Mucosa of stomach (tissue), 1 donor: ENCODE measurements at regions not wholly inside any gene's neighbourhood (a gene's known extent, or its start where the extent isn't known, plus 50 kb on each side); places are given as distances from the start of the nearest gene placed in this dataset.

Experiments
- H3K27me3 ChIP-seq: one replicate; pipeline ENCODE4 v1.7.0; 2013; ENCODE audit warnings: mild to moderate bottlenecking, low read length; ENCODE audit not compliant: control insufficient read depth, insufficient read depth
- H3K36me3 ChIP-seq: one replicate; pipeline ENCODE4 v1.7.0; 2013; ENCODE audit warnings: low read length; ENCODE audit not compliant: control insufficient read depth, insufficient read depth
- H3K4me1 ChIP-seq: one replicate; pipeline ENCODE4 v1.7.0; 2013; ENCODE audit warnings: mild to moderate bottlenecking, low read length; ENCODE audit not compliant: control insufficient read depth, insufficient read depth
- H3K4me3 ChIP-seq: one replicate; pipeline ENCODE4 v1.7.0; 2013; ENCODE audit warnings: low read length
- H3K9ac ChIP-seq: one replicate; pipeline ENCODE4 v1.7.0; 2013; ENCODE audit warnings: mild to moderate bottlenecking, low read length, moderate library complexity
- H3K9me3 ChIP-seq: one replicate; pipeline ENCODE4 v1.7.0; 2013; ENCODE audit warnings: mild to moderate bottlenecking, low read length, moderate library complexity; ENCODE audit not compliant: control insufficient read depth
- donor health status: Pancreatic carcinoma.

DNA sequence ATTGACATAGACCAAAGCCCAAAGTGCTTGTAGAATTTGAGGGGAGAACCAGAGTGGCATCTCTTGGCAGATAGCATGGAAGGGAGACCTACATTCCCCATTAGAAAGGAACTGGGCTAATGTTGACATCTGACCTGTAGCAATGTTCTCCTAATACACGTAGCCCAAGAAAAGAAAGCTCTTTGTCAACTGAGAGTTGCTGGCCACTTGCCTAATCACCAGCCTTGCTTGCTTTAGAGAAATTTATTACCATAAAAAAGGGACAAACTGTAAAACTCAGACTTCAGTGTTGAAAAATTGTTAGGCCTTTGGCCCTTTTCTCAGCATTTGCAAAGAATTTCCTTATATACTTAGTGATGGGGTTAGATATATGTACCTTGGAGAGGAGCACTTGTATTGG, 777.5 kb downstream of the MAFB start:
- H3K27me3 ChIP-seq, result no peaks in the 10 kb centered on the region
- no peaks in the 10 kb centered on the region for H3K4me1 ChIP-seq
- no peaks in the 10 kb centered on the region for H3K36me3 ChIP-seq
- H3K4me3 ChIP-seq, result no peak overlapping the region
- no peaks in the 10 kb centered on the region for H3K9me3 ChIP-seq
- no peak overlapping the region for H3K9ac ChIP-seq

DNA sequence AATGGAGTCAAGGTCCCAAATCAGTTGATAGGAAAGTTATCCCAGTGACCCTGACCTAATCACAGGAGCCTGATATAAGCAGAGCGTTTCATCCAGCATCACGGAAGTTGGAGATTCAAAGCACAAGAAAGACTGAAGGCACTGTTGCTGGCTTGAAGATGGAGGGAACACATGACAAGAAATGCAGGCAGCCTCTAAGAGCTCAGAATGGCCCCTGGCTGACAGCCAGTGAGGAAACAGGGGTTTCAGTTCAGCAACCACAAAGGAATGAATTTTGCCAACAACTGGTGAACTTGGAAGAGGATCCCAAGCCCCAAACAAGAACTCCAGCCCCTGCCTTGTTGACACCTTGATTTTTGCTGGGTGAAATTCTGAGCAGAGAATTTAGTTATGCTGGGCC, 778.5 kb downstream of the MAFB start:
- H3K4me1 ChIP-seq, result no peaks in the 10 kb centered on the region
- H3K9ac ChIP-seq, result no peak overlapping the region
- no peaks in the 10 kb centered on the region for H3K9me3 ChIP-seq
- no peak overlapping the region for H3K4me3 ChIP-seq
- no peaks in the 10 kb centered on the region for H3K27me3 ChIP-seq
- no peaks in the 10 kb centered on the region for H3K36me3 ChIP-seq

DNA sequence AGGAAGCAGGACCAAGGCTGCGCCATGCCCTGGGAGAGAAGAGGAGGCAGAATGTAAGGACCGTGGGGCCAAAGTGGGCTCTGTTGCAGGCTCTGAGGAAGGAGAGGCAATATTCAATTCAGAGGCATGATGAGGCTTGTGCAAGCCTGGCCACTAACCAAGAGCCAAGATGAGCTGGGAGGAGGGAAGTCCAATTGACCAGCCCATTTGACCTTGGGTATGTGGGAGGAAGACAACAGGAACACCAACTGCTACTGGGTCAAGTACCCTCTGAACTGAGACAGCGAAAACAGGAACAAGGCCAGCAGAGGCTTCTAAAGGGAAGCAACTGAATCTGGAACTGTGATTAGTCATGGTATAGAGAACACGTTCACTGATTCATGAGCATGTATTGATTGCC, 779.6 kb downstream of the MAFB start:
- no peak overlapping the region for H3K4me3 ChIP-seq
- no peaks in the 10 kb centered on the region for H3K36me3 ChIP-seq
- no peaks in the 10 kb centered on the region for H3K9me3 ChIP-seq
- H3K9ac ChIP-seq, result no peak overlapping the region
- H3K27me3 ChIP-seq, result no peaks in the 10 kb centered on the region
- no peaks in the 10 kb centered on the region for H3K4me1 ChIP-seq

DNA sequence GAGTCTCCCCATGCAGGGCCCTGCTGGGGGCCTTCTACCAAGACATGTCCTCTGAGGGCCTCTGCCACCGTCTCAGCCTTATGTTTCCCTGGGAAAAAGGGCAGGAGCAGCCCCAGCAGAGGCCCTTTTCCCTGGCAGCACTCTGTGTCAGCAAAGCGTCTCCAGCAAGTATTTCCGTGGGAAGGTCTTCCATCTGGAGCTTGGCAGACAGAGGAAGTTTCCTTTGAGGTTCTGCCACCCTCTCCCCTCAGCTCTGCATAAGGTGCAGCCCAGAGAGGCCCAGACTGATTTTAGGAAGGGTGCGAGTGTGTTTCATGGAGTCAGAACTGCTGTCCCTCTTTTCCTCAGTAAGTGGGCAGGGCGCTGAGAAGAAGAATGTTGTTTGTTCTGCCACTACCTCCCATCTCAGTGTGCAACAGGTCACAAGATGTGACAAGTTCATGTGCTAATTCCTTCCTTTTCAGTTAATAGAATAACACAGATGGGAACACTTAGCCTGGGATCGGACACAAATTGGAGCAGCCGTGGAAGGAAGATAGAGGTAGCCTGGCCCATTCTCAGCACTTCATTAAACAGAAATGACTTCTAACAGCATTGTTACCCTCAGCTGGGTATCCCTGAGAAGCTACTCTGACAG, 784.4 kb downstream of the MAFB start:
- Histone ChIP-seq H3K4me1 (no peaks in the 10 kb centered on the region), H3K9me3 (no peaks in the 10 kb centered on the region), H3K27me3 (no peaks in the 10 kb centered on the region), H3K9ac (no peak overlapping the region), H3K36me3 (no peaks in the 10 kb centered on the region), H3K4me3 (no peak overlapping the region)

DNA sequence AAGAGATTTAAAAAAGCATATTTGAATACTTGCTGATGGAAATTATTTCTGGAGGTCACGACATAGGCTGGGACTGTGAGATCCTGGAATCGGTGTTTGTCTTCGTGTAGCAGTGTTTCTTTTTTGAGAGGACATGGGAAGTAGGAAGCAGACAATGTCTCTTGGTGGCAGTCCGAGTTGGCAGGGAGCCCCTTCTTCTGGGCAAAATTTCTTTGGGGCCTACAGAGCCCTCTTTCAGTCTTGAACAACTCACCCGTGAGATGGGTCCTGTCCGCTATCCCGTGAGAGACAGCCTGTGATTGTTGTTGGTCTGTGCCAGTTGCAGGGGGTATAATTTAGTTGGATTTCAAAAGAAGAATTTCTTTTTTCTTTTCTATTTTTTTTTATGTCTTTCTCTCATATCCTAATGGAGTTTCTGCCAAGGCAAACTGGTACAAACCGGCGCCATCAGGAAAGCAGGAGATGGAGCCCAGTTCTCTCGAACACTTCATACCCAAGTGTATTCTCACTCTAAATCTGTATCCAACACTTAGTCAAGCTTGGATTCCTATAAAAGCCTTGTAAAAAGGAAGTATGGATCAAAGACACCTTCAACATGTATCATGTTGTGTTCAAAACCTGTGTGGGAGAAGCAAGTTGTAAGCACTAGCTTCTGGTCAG, 785.1 kb downstream of the MAFB start:
- no peaks in the 10 kb centered on the region for H3K27me3 ChIP-seq
- H3K4me3 ChIP-seq, result no peak overlapping the region
- H3K4me1 ChIP-seq, result no peaks in the 10 kb centered on the region
- H3K36me3 ChIP-seq, result no peaks in the 10 kb centered on the region
- H3K9me3 ChIP-seq, result no peaks in the 10 kb centered on the region
- no peak overlapping the region for H3K9ac ChIP-seq

DNA sequence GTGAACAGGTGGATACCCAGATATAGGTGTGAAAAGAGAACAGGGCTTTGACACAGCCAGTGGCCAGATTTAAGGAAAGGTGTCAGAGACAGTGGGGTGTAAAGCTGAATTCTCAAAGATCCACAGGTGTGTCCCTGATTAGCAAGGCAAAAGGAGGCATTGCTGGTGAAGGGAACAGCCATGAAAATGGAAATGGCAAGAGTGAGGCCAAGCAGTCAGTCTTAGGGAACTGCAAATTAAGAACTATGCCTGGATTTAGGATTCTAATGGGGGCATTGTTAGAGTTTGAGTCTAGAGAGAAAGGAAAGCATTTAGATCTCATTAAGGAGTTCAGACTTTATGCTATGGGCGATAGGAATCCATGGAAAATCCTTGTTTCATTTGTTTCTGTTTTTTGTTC, 789.2 kb downstream of the MAFB start:
- Histone ChIP-seq H3K27me3 (no peaks in the 10 kb centered on the region), H3K9ac (no peak overlapping the region), H3K4me3 (no peak overlapping the region), H3K9me3 (no peaks in the 10 kb centered on the region), H3K4me1 (no peaks in the 10 kb centered on the region), H3K36me3 (no peaks in the 10 kb centered on the region)

DNA sequence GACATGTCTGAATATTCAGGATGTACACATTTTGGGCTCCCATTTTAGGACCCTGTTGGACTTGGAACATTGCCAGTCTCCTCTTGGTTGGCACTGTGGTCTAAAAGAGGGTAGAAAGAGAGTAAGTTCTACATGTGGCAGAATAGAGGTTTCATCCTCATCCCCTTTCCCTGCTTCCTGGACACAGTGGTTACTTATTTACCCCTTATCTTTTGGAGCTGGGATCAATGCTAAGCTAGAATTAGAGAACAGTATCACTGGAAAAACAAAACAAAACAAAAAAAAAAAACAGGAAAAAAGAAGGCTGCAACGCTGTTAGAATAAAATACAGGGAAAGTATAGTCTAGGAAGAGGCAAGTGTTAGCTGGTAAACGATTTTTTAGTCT, 790.6 kb downstream of the MAFB start:
- H3K27me3 ChIP-seq, result no peaks in the 10 kb centered on the region
- H3K9me3 ChIP-seq, result no peaks in the 10 kb centered on the region
- no peak overlapping the region for H3K9ac ChIP-seq
- H3K4me3 ChIP-seq, result no peak overlapping the region
- H3K4me1 ChIP-seq, result no peaks in the 10 kb centered on the region
- no peaks in the 10 kb centered on the region for H3K36me3 ChIP-seq

DNA sequence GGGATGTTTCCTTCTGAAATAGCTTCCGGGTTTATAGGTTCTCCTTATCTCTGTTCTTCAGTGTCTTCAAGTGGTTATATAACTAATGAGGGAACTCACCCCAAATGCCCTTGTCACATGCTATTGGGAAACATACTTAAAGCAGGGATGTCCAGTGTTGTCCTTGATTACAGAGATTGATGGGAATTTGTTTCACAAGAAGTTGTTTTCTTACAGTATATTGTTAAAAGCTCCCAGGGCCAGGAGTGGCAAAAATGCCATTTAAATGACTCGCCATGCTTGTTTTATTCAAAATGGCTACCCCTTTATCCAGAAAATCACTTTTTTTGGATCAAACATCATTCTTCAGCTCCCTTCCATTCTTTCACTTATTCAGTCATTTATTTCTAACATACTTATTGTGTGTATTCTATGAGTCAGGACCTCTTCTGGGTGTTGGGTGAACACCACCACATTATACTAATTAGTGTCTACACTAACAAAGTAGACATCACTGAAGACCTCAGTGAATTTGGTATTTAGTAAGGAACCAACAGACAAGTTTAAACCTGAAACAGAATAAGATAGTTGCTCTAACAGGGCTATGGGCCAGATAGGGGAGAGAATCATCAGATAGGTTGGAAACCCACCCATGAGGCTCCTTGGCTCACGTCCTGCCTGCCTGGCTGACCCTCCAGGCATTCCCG, 791.1 kb downstream of the MAFB start:
- no peak overlapping the region for H3K9ac ChIP-seq
- H3K4me1 ChIP-seq, result no peaks in the 10 kb centered on the region
- no peak overlapping the region for H3K4me3 ChIP-seq
- no peaks in the 10 kb centered on the region for H3K27me3 ChIP-seq
- H3K36me3 ChIP-seq, result no peaks in the 10 kb centered on the region
- no peaks in the 10 kb centered on the region for H3K9me3 ChIP-seq

DNA sequence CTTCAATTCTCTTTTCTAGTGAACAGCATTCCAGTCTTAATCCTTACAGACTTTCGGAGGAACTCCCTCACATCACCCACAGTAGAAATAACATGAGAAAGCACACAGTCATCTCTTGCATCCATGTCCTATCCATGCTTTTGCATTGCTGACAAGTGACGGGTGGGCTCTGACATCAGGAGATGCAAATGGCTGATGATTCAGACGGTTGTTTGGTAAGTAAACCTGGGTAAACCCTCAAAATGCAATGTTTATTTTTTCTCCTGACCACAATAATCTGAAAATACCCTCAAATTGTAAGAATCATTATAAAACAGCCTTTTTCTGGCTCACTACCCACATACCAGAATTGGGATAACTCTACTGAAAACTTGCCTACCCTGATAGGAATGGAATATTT, 792.0 kb downstream of the MAFB start:
- H3K36me3 ChIP-seq, result no peaks in the 10 kb centered on the region
- H3K27me3 ChIP-seq, result no peaks in the 10 kb centered on the region

DNA sequence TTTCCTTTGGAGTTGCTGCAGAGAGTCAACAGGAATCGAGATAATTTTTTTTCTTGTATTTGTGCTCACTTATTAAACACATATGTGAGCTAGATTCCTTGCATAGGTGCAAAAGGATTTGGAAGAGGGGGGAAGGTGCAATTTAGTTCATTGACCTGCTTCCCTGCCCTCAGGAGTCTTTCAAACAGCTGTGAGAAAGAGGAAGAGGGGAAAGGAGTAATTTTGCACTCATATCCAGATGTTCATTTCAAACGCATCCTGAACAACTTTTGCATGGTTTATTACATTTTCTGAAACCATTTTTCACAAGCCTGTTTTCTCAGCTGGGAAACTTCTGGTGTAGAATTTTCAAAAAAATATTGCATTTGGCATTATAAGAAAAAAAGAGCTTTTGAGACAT, 795.0 kb downstream of the MAFB start:
- Histone ChIP-seq H3K36me3 (no peaks in the 10 kb centered on the region), H3K4me3 (no peak overlapping the region), H3K9ac (no peak overlapping the region), H3K27me3 (no peaks in the 10 kb centered on the region), H3K4me1 (no peaks in the 10 kb centered on the region), H3K9me3 (no peaks in the 10 kb centered on the region)

More for the DNA sequence above, 792.0 kb downstream of the MAFB start:
- Histone ChIP-seq H3K4me1 (no peaks in the 10 kb centered on the region), H3K9me3 (no peaks in the 10 kb centered on the region), H3K4me3 (no peak overlapping the region), H3K9ac (no peak overlapping the region)

DNA sequence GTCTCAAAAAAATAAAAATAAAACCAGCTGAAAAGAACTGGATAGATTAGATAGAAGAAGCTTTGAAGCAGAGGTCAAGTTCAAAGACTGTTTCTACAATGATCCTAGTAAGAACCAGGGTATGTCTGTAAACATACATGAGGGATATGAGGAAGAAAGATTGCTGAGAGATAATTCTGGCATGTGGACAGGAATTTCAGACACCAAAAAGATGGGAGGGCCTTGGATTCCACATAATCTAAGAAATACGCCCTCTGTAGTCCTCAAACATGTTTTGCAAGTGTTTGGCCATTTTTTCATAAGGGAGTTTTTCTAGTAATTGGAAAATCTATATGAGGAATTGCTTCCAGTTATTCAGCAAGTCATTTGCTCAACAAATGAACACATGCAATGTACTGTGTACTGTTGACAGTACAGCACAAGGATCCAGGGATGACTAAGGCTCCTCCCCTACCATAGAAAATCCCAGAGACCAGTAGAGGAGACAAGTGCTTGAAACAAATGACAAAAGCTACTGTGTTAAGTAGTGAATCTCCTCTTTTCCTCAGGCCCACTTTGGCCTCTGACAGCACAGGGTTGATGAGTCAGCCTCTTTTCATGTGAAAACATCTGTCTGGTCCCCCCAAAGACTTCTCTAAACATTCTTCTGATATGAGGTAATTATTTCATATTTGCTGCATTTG, 795.9 kb downstream of the MAFB start:
- H3K4me1 ChIP-seq, result no peaks in the 10 kb centered on the region
- no peak overlapping the region for H3K9ac ChIP-seq
- H3K4me3 ChIP-seq, result no peak overlapping the region
- no peaks in the 10 kb centered on the region for H3K9me3 ChIP-seq
- H3K36me3 ChIP-seq, result no peaks in the 10 kb centered on the region
- no peaks in the 10 kb centered on the region for H3K27me3 ChIP-seq

DNA sequence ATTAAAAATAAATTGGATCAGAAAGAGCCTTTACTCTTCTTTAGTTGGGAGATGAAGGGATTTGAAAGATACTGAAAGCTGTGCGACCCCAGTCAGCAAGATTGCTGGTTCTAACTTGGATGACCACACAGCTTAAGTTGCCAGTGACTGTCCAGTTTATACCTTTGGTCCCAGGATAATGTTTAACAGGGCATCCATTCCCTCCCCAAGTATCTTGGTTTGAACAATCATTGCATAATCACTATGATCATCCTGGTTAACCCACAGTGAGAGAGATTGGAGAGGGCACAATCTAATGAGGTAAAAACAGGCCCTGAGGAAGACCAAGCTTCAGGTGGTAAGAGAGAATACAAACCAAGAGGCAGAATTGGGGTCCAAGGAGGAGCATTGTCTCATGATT, 798.3 kb downstream of the MAFB start:
- Histone ChIP-seq H3K27me3 (no peaks in the 10 kb centered on the region), H3K9ac (no peak overlapping the region), H3K4me3 (no peak overlapping the region), H3K4me1 (no peaks in the 10 kb centered on the region), H3K36me3 (no peaks in the 10 kb centered on the region), H3K9me3 (no peaks in the 10 kb centered on the region)
